D721Med (cell line): ENCODE measurements at regions not wholly inside any gene's neighbourhood (a gene's known extent, or its start where the extent isn't known, plus 50 kb on each side); places are given as distances from the start of the nearest gene placed in this dataset.
"Not testable (repeated sequence)": the region's sequence is repeated elsewhere in the genome, so short reads cannot be mapped to it uniquely, and the experiment has no call there.

Experiments used
- DNase-seq: peaks from one replicate; pipeline ENCODE4 v3.0.0; 2011; ENCODE audit warnings: low spot score; ENCODE audit not compliant: insufficient read length
- FAIRE-seq: peaks from 2 replicates; lab custom pipeline; 2011; peaks lifted over from hg19 to GRCh38; lab: Jason Lieb, UNC
- TF ChIP-seq, protein P1 (sequence below): IDR thresholded peaks from 2 replicates; pipeline ENCODE4 v1.5.1; 2012; ENCODE audit warnings: mild to moderate bottlenecking, control low read depth; ENCODE audit not compliant: insufficient read depth; ENCODE audit errors: missing control alignments

DNA sequence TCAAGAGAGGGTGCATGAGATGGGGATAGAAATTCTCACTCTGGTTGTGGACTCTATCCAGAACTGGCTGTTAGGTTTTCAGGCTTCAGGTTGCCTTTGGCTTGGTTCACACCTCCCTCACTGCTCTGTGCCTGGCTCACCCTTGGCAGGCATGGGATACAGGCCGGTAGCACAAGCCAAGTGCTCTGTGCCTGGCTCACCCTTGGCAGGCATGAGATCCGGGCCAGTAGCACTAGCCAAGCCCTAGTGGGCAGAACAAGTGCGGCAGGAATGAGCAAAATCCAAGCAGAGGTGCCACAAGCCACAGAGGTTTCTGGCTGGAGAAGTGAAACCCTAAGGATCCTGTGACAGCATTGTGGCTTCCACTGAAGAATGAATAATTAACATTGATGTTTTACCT is 1642.3 kb downstream of the C4orf33 start:
- TF ChIP-seq, protein P1, sequence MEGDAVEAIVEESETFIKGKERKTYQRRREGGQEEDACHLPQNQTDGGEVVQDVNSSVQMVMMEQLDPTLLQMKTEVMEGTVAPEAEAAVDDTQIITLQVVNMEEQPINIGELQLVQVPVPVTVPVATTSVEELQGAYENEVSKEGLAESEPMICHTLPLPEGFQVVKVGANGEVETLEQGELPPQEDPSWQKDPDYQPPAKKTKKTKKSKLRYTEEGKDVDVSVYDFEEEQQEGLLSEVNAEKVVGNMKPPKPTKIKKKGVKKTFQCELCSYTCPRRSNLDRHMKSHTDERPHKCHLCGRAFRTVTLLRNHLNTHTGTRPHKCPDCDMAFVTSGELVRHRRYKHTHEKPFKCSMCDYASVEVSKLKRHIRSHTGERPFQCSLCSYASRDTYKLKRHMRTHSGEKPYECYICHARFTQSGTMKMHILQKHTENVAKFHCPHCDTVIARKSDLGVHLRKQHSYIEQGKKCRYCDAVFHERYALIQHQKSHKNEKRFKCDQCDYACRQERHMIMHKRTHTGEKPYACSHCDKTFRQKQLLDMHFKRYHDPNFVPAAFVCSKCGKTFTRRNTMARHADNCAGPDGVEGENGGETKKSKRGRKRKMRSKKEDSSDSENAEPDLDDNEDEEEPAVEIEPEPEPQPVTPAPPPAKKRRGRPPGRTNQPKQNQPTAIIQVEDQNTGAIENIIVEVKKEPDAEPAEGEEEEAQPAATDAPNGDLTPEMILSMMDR = no peak
- no peak for DNase-seq
- FAIRE-seq = no peak

GRCh38 chr4:130747842-130748241 is 1651.9 kb downstream of the C4orf33 start:
- TF ChIP-seq, protein P1 = peak; percentile 43
- DNase-seq = no peak

DNA sequence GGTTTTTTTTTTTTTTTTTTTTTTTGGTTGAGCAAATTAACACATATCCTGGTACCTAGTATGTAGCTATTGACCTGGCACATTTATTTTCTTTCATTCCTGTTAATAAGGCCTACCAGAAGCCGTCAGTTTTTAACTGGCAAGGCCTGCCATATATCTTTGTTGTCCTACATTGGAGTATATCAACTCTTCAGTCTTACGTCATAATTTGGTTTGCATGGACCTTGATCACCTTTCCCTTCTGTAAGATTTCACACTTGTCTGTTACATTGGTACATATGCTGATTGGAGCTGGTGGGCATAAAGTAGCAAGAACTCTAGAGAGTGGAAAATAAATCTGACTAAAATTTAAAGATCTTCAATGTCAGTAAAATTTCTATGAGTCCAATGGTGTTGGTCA is 1658.0 kb downstream of the C4orf33 start:
- DNase-seq (no peak), FAIRE-seq (no peak)
- TF ChIP-seq, protein P1 = no peak

More at GRCh38 chr4:130747842-130748241, 1651.9 kb downstream of the C4orf33 start:
- peak; percentile 61 for FAIRE-seq

GRCh38 chr4:130760246-130760645 is 1664.3 kb downstream of the C4orf33 start:
- DNase-seq = no peak
- TF ChIP-seq, protein P1 = no peak
- FAIRE-seq = no peak

DNA sequence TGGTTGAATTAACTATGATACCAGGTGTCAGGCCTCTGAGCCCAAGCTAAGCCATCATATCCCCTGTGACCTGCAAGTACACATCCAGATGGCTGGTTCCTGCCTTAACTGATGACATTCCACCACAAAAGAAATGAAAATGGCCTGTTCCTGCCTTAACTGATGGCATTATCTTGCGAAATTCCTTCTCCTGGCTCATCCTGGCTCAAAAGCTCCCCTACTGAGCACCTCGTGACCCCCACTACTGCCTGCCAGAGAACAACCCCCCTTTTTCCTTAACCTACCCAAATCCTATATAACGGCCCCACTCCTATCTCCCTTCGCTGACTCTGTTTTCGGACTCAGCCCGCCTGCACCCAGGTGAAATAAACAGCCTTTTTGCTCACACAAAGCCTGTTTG is 1671.4 kb downstream of the C4orf33 start:
- not testable (repeated sequence) for FAIRE-seq, DNase-seq

DNA sequence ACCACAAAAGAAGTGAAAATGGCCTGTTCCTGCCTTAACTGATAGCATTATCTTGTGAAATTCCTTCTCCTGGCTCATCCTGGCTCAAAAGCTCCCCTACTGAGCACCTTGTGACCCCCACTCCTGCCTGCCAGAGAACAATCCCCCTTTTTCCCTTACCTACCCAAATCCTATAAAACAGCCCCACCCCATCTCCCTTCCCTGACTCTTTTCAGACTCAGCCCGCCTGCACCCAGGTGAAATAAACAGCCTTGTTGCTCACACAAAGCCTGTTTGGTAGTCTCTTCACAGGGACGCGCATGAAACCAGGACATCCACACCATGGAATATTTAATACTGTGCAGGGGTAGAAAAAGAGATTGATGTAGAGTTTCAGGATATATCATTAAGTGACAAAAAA is 1677.0 kb downstream of the C4orf33 start:
- FAIRE-seq, DNase-seq: not testable (repeated sequence)

- peak; percentile 32 for FAIRE-seq
- TF ChIP-seq, protein P1 = peak; percentile 55
- DNase-seq = no peak
Observed at GRCh38 chr4:130808492-130808891, 1712.5 kb downstream of the C4orf33 start.

- FAIRE-seq = no peak
- no peak for DNase-seq
- TF ChIP-seq, protein P1 = no peak
Observed at GRCh38 chr4:130812117-130812765, 1716.3 kb downstream of the C4orf33 start.
